HepG2 (cell line): ENCODE measurements at regions not wholly inside any gene's neighbourhood (a gene's known extent, or its start where the extent isn't known, plus 50 kb on each side); places are given as distances from the start of the nearest gene placed in this dataset.

ENCODE experiments used
- ATAC-seq: fragments of 200-7000 bp; cut with Tn5 transposase; 3 replicates; pipeline ENCODE4 v1.9.1; 2020; ENCODE audit warnings: mild to moderate bottlenecking, moderate library complexity
- BruUV-seq: library from RNA; stranded (reverse); fragments of 400-500 nt; replicated peaks from 2 replicates; lab custom pipeline; 2021; lab: Mats Ljungman, UMichigan
- CTCF ChIA-PET: fragments of 300-600 bp; formaldehyde crosslinking; extraction: SDS; loops from one replicate; lab custom pipeline; 2021; ENCODE audit warnings: low total read pairs, inconsistent platforms, low intra/inter-chr PET ratio; lab: Yijun Ruan, JAX
- POLR2A ChIA-PET: fragments of 350-600 bp; sonication (Branson Sonifier 250); formaldehyde crosslinking; loops from one replicate; lab custom pipeline; 2020; ENCODE audit warnings: antibody characterized with exemption, inconsistent platforms; lab: Yijun Ruan, JAX
- DNase-seq: peaks from one replicate; pipeline ENCODE4 v3.0.0-alpha.2; 2015; ENCODE audit warnings: low spot score
- FAIRE-seq: peaks from 3 replicates; lab custom pipeline; 2011; peaks lifted over from hg19 to GRCh38; lab: Jason Lieb, UNC
- H2AFZ ChIP-seq: one replicate; pipeline ENCODE4 v1.6.1; 2011; ENCODE audit warnings: low read length, inconsistent platforms
- H3K27ac ChIP-seq: fragments of 300-600 bp; 3 replicates; pipeline ENCODE4 v1.8.0; 2011; ENCODE audit warnings: mixed run types, mild to moderate bottlenecking, mixed read lengths, low read length, inconsistent platforms; ENCODE audit not compliant: insufficient read depth; ENCODE audit errors: extremely low read length
- H3K27me3 ChIP-seq, 2 experiments: fragments of 200-600 bp in 1 of 2; 2 replicates in 1 of 2; 3 replicates in 1 of 2; pipeline versions ENCODE4 v1.6.0 to v1.8.0; 2011; ENCODE audit warnings: low read length in 2 of 2, mild to moderate bottlenecking in 2 of 2, moderate library complexity in 2 of 2, inconsistent platforms in 1 of 2; ENCODE audit not compliant: insufficient read depth in 2 of 2, control insufficient read depth in 1 of 2
- H3K36me3 ChIP-seq, 2 experiments: fragments of 200-600 bp in 1 of 2; replicated peaks in 1 of 2; 2 replicates in 1 of 2; 3 replicates in 1 of 2; pipeline versions ENCODE4 v1.5.1 to v1.8.0; 2011; ENCODE audit warnings: low read length in 2 of 2, inconsistent platforms in 1 of 2; ENCODE audit not compliant: insufficient read depth in 2 of 2, control insufficient read depth in 1 of 2
- H3K4me1 ChIP-seq: 2 replicates; pipeline ENCODE4 v1.5.1; 2012; ENCODE audit warnings: low read length, inconsistent platforms; ENCODE audit not compliant: insufficient read depth
- H3K4me2 ChIP-seq: 2 replicates; pipeline ENCODE4 v1.6.0; 2011; ENCODE audit warnings: low read depth, low read length, inconsistent platforms
- H3K4me3 ChIP-seq, 3 experiments: fragments of 200-600 bp in 1 of 3; sonication (generic), shearing (Covaris generic) in 1 of 3; replicated peaks in 1 of 3; 2 replicates each; pipeline ENCODE4 v1.5.1; 2011 to 2016; ENCODE audit warnings: low read length in 3 of 3, inconsistent platforms in 2 of 3, low read depth in 2 of 3, mild to moderate bottlenecking in 2 of 3, control low read depth in 1 of 3, mixed read lengths in 1 of 3; ENCODE audit not compliant: insufficient read depth in 1 of 3
- H3K79me2 ChIP-seq: one replicate; pipeline ENCODE4 v1.6.1; 2011; ENCODE audit warnings: low read length, inconsistent platforms; ENCODE audit not compliant: insufficient read depth
- H3K9ac ChIP-seq: 2 replicates; pipeline ENCODE4 v1.6.0; 2011; ENCODE audit warnings: mild to moderate bottlenecking, low read depth, low read length, inconsistent platforms; ENCODE audit not compliant: insufficient read depth
- H3K9me3 ChIP-seq: 2 replicates; pipeline ENCODE4 v1.5.1; 2012; ENCODE audit warnings: mild to moderate bottlenecking, low read length
- H4K20me1 ChIP-seq: 2 replicates; pipeline ENCODE4 v1.6.0; 2011; ENCODE audit warnings: inconsistent platforms, mild to moderate bottlenecking, low read length, moderate library complexity; ENCODE audit not compliant: insufficient read depth
- CBX1 ChIP-seq: IDR thresholded peaks from one replicate; pipeline ENCODE4 v1.6.1; 2016; ENCODE audit warnings: antibody characterized with exemption, low read depth
- FLYWCH1 ChIP-seq: sonication (generic); formaldehyde crosslinking; IDR thresholded peaks from 2 replicates; pipeline ENCODE4 v1.8.1; 2023; ENCODE audit warnings: mild to moderate bottlenecking, missing genetic modification reagents
- HDAC2 ChIP-seq: sonication (generic); formaldehyde crosslinking; IDR thresholded peaks from 2 replicates; pipeline ENCODE4 v1.4.0; 2020; ENCODE audit warnings: missing genetic modification reagents
- HIVEP1 ChIP-seq: sonication (generic); formaldehyde crosslinking; IDR thresholded peaks from 2 replicates; pipeline ENCODE4 v1.4.0; 2020; ENCODE audit warnings: mild to moderate bottlenecking, missing genetic modification reagents
- JUNB ChIP-seq: sonication (generic); formaldehyde crosslinking; IDR thresholded peaks from 2 replicates; pipeline ENCODE4 v1.8.0; 2022; ENCODE audit warnings: missing genetic modification reagents, mild to moderate bottlenecking, borderline replicate concordance
- KDM4B ChIP-seq: sonication (generic); formaldehyde crosslinking; IDR thresholded peaks from 2 replicates; pipeline ENCODE4 v1.4.0; 2020; ENCODE audit warnings: missing genetic modification reagents
- KDM6A ChIP-seq: IDR thresholded peaks from 2 replicates; pipeline ENCODE4 v1.6.1; 2016; ENCODE audit warnings: low read depth
- MTF1 ChIP-seq: sonication (generic); formaldehyde crosslinking; IDR thresholded peaks from 2 replicates; pipeline ENCODE4 v1.5.0; 2020; ENCODE audit warnings: missing genetic modification reagents
- NFIB ChIP-seq: sonication (generic); formaldehyde crosslinking; IDR thresholded peaks from 2 replicates; pipeline ENCODE4 v1.9.0; 2021; ENCODE audit warnings: missing genetic modification reagents, mild to moderate bottlenecking, borderline replicate concordance
- PTBP1 ChIP-seq: fragments of 200-400 bp; formaldehyde crosslinking; IDR thresholded peaks from 2 replicates; pipeline ENCODE4 v1.6.1; 2018; ENCODE audit warnings: low read length, low read depth; ENCODE audit not compliant: poor library complexity, severe bottlenecking
- RXRB ChIP-seq: IDR thresholded peaks from 2 replicates; pipeline ENCODE4 v1.6.1; 2016; ENCODE audit warnings: borderline replicate concordance, missing genetic modification reagents, missing compliant biosample characterization
- STAT6 ChIP-seq: sonication (generic); formaldehyde crosslinking; IDR thresholded peaks from 2 replicates; pipeline ENCODE4 v1.4.0; 2020; ENCODE audit warnings: missing genetic modification reagents, mild to moderate bottlenecking, borderline replicate concordance
- ZBTB20 ChIP-seq: sonication (generic); formaldehyde crosslinking; IDR thresholded peaks from 2 replicates; pipeline ENCODE4 v1.8.1; 2023; ENCODE audit warnings: missing genetic modification reagents, low read depth, mild to moderate bottlenecking, borderline replicate concordance
- ZHX2 ChIP-seq, 2 experiments: sonication (generic) in 1 of 2; formaldehyde crosslinking in 1 of 2; IDR thresholded peaks; 2 replicates each; pipeline versions ENCODE4 v1.6.1 to v1.9.0; 2014 to 2022; ENCODE audit warnings: antibody characterized with exemption in 1 of 2, borderline replicate concordance in 1 of 2, inconsistent platforms in 1 of 2, low read depth in 1 of 2, missing genetic modification reagents in 1 of 2
- ZNF761 ChIP-seq: sonication (generic); formaldehyde crosslinking; conservative IDR thresholded peaks from 2 replicates; pipeline ENCODE4 v1.4.0; 2020; ENCODE audit warnings: mild to moderate bottlenecking, missing genetic modification reagents
- ZSCAN12 ChIP-seq: sonication (generic); formaldehyde crosslinking; IDR thresholded peaks from 2 replicates; pipeline ENCODE4 v1.9.0; 2021; ENCODE audit warnings: mild to moderate bottlenecking, missing genetic modification reagents
- WGBS: methylation state at CpG from one replicate; pipeline ENCODE4 v1.1.6; 2017; ENCODE audit warnings: low lambda C conversion rate; 5-methylcytosine and 5-hydroxymethylcytosine counted together
- in situ Hi-C: cut with HindIII; loops from 2 replicates; pipeline ENCODE4 v1.10.0; 2017; ENCODE audit warnings: low pct_unique_long_range_greater_than_20kb; ENCODE audit not compliant: extremely low pct_ligation_motif_present
- intact Hi-C: fragments of 100-400 bp; cut with micrococcal nuclease; formaldehyde crosslinking; loops from one replicate; pipeline ENCODE4 v1.10.0; 2022; ENCODE audit not compliant: unreplicated experiment

- TF ChIP-seq PTBP1 (no peak), CBX1 (no peak), HDAC2 (CRISPR knock-in tag) (peak; percentile 19; the same call in 1 of the 2 replicates), ZSCAN12 (CRISPR knock-in tag) (no peak), RXRB (CRISPR knock-in tag) (peak; percentile 54; the same call in 1 of the 2 replicates), KDM6A (CRISPR knock-in tag) (peak; percentile 16; the same call in 1 of the 2 replicates), JUNB (peak; percentile 66; the same call in 1 of the 2 replicates), ZBTB20 (peak; percentile 74; the same call in 1 of the 2 replicates), HIVEP1 (CRISPR knock-in tag) (no peak)
These were observed 366.5 kb upstream of the AKR1E2 start (continued) for GRCh38 chr10:4459531-4459930.

- BruUV-seq: no TSS peak
- DNase-seq: no peak
- Histone ChIP-seq H3K27me3 (no peaks in the 10 kb centered on the region; a peak in 1 of 5 replicates), H3K4me3 (no peak overlapping the region), H3K4me2 (no peak overlapping the region), H3K79me2 (no peaks in the 10 kb centered on the region), H4K20me1 (no peaks in the 10 kb centered on the region), H3K9ac (no peak overlapping the region), H3K9me3 (no peaks in the 10 kb centered on the region), H3K4me1 (peaks cover 17% of the 10 kb centered on the region), H3K27ac (no peak overlapping the region), H3K36me3 (no peaks in the 10 kb centered on the region), H2AFZ (no peak overlapping the region)
- POLR2A ChIA-PET: no interaction called here
- CTCF ChIA-PET: no interaction called here
- intact Hi-C loops (no loop called here), in situ Hi-C loops (no loop called here)
- ATAC-seq: no peak
- 62% methylated on average over 14 of the region's 14 CpGs for WGBS
- FAIRE-seq: no peak
- TF ChIP-seq STAT6 (CRISPR knock-in tag) (no peak), ZHX2 (IDR thresholded peaks at IDR 0.05; ENCODE audit: low read depth) (no peak), ZHX2 (CRISPR knock-in tag; IDR thresholded peaks at IDR 0.05; ENCODE audit: borderline replicate concordance) (no peak), ZNF761 (CRISPR knock-in tag) (no peak), FLYWCH1 (CRISPR knock-in tag) (no peak), KDM4B (CRISPR knock-in tag) (no peak), NFIB (CRISPR knock-in tag) (no peak), MTF1 (CRISPR knock-in tag) (no peak)
These were observed 368.4 kb upstream of the AKR1E2 start for GRCh38 chr10:4457597-4457996.
